Testis (tissue), 2 donors: ENCODE measurements at regions not wholly inside any gene's neighbourhood (a gene's known extent, or its start where the extent isn't known, plus 50 kb on each side); places are given as distances from the start of the nearest gene placed in this dataset.
"Not testable (repeated sequence)": the region's sequence is repeated elsewhere in the genome, so short reads cannot be mapped to it uniquely, and the experiment has no call there.

ENCODE experiments used
- DNase-seq: peaks from one replicate; pipeline ENCODE4 v3.0.0-alpha.2; 2019
- H3K27ac ChIP-seq, 2 donors: fragments of 200-600 bp; sonication (generic); one replicate each; pipeline ENCODE4 v1.5.1; 2019
- H3K27me3 ChIP-seq: fragments of 200-600 bp; sonication (generic); one replicate; pipeline ENCODE4 v1.5.1; 2019
- H3K36me3 ChIP-seq: fragments of 200-600 bp; sonication (generic); one replicate; pipeline ENCODE4 v1.5.1; 2017; ENCODE audit warnings: low read depth; ENCODE audit errors: missing control alignments
- H3K4me1 ChIP-seq: fragments of 200-600 bp; sonication (generic); one replicate; pipeline ENCODE4 v1.5.1; 2019
- H3K4me3 ChIP-seq, 2 donors: fragments of 200-600 bp; sonication (generic); one replicate each; pipeline ENCODE4 v1.5.1; 2017 to 2019
- H3K9me3 ChIP-seq: fragments of 200-600 bp; sonication (generic); one replicate; pipeline ENCODE4 v1.5.1; 2017
- POLR2A ChIP-seq: fragments of 450-650 bp; IDR thresholded peaks from one replicate; pipeline ENCODE4 v1.6.1; 2017; ENCODE audit warnings: antibody characterized with exemption, mild to moderate bottlenecking, moderate library complexity
- WGBS, 2 donors: methylation state at CpG; one replicate each; pipeline ENCODE4 v1.1.5; 2018; 5-methylcytosine and 5-hydroxymethylcytosine counted together
- intact Hi-C: fragments of 100-400 bp; cut with DNase I; formaldehyde crosslinking; loops from one replicate; pipeline ENCODE4 v1.15.1; 2023; ENCODE audit warnings: low total_unique reads
- TF ChIP-seq, protein P1 (sequence below), 3 experiments: fragments of 450-650 bp in 2 of 3; fragments of 200-600 bp in 1 of 3; sonication (generic) in 1 of 3; IDR thresholded peaks; one replicate each; pipeline ENCODE4 v1.5.1; 2016 to 2019; ENCODE audit warnings: antibody characterized with exemption in 3 of 3, mild to moderate bottlenecking in 2 of 3, moderate library complexity in 1 of 3

DNA sequence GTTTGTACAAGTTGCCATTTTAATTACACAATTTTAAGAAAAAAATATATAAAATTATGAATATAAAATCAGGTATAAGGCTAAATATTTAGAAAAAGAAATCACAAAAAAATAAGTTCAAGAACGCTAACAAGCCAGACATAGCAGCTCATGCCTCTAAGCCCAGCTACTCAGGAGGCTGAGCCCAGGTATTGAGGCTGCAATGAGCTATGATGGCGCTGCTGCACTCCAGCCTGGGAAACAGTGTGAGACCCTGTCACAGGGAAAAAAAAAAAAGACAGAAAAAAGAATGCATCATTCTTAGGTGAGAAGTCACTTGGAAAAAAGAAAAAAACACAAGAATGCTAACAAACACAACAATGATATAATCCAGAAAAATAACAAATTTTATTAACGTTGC is 112.3 kb upstream of the PRDX6 start:
- 81 to 86% methylated on average over 3 of the region's 3 CpGs for WGBS, 2 donors
- Histone ChIP-seq H3K4me3 (no peak overlapping the region), H3K27ac (no peak overlapping the region), H3K4me1 (no peaks in the 10 kb centered on the region), H3K36me3 (no peaks in the 10 kb centered on the region), H3K9me3 (no peaks in the 10 kb centered on the region), H3K27me3 (no peaks in the 10 kb centered on the region)
- TF ChIP-seq, protein P1, sequence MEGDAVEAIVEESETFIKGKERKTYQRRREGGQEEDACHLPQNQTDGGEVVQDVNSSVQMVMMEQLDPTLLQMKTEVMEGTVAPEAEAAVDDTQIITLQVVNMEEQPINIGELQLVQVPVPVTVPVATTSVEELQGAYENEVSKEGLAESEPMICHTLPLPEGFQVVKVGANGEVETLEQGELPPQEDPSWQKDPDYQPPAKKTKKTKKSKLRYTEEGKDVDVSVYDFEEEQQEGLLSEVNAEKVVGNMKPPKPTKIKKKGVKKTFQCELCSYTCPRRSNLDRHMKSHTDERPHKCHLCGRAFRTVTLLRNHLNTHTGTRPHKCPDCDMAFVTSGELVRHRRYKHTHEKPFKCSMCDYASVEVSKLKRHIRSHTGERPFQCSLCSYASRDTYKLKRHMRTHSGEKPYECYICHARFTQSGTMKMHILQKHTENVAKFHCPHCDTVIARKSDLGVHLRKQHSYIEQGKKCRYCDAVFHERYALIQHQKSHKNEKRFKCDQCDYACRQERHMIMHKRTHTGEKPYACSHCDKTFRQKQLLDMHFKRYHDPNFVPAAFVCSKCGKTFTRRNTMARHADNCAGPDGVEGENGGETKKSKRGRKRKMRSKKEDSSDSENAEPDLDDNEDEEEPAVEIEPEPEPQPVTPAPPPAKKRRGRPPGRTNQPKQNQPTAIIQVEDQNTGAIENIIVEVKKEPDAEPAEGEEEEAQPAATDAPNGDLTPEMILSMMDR (IDR thresholded peaks at IDR 0.05): no peak
- no peak for TF ChIP-seq POLR2A
- intact Hi-C loops: no loop called here
- DNase-seq: no peak

DNA sequence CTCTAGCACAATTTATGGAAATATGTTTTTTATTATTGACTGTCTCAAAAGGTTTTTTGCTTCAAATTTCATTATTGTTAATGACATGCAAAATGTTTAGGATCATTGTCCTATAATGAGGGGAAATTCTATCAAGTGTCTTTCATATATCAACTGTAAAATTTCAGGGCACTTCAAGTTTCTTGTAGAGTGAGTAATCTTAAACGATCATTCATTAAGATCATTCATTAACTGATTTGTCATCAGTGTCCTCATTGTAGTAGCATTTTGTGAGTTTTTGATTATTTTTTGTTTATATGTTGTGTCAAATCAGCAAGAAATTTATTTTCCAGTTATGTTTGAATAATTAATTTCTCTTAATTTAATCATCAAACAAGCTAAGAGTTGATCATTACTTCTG is 111.8 kb upstream of the PRDX6 start:
- Histone ChIP-seq H3K27ac (no peak overlapping the region), H3K36me3 (no peaks in the 10 kb centered on the region), H3K4me3 (no peak overlapping the region), H3K4me1 (no peaks in the 10 kb centered on the region), H3K9me3 (no peaks in the 10 kb centered on the region), H3K27me3 (no peaks in the 10 kb centered on the region)
- 92 to 93% methylated on average over 1 of the region's 1 CpG for WGBS, 2 donors
- intact Hi-C loops: no loop called here
- DNase-seq: no peak
- TF ChIP-seq POLR2A: no peak
- TF ChIP-seq, protein P1 (IDR thresholded peaks at IDR 0.05): no peak

DNA sequence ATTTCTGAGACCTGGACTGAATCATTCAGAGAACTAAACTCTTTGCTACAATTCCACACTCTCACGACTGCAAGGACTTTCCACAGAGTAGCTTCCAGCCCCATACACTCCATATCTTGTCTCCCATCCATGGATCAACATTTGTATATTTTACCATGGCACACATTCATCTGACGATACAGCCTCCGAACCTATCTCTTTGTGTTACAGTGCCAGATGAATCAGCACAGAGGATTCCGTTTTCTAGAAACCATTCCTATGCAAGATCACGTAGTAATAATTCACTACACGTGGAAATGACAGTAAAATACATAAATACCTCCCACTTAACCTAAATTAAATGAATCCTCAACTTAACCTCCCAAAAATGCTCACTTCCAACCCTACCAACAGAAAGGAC is 110.0 kb upstream of the PRDX6 start:
- intact Hi-C loops: no loop called here
- Histone ChIP-seq H3K4me3 (no peak overlapping the region), H3K27ac (no peak overlapping the region), H3K36me3 (no peaks in the 10 kb centered on the region), H3K4me1 (no peaks in the 10 kb centered on the region), H3K27me3 (no peaks in the 10 kb centered on the region), H3K9me3 (no peaks in the 10 kb centered on the region)
- no peak for TF ChIP-seq POLR2A
- TF ChIP-seq, protein P1 (IDR thresholded peaks at IDR 0.05): no peak
- DNase-seq: no peak
- 82% methylated on average over 6 of the region's 6 CpGs for WGBS, 2 donors

DNA sequence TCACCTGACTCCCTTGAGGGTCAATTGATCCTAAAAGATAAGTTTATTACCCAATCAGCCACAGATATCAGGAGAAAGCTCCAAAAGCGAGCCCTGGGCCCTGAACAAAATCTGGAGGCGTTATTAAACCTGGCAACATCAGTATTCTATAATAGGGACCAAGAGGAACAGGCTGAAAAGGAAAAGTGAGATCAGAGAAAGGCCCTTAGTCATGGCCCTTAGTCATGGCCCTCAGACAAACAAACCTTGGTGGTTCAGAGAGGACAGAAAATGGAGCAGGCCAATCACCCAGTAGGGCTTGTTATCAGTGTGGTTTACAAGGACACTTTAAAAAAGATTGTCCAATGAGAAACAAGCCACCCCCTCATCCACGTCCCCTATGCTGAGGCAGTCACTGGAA is 106.5 kb upstream of the PRDX6 start:
- DNase-seq, H3K36me3 ChIP-seq, intact Hi-C loops, H3K27me3 ChIP-seq, H3K4me1 ChIP-seq, H3K27ac ChIP-seq, H3K4me3 ChIP-seq, H3K9me3 ChIP-seq: not testable (repeated sequence)
- 90 to 94% methylated on average over 3 of the region's 3 CpGs for WGBS, 2 donors

DNA sequence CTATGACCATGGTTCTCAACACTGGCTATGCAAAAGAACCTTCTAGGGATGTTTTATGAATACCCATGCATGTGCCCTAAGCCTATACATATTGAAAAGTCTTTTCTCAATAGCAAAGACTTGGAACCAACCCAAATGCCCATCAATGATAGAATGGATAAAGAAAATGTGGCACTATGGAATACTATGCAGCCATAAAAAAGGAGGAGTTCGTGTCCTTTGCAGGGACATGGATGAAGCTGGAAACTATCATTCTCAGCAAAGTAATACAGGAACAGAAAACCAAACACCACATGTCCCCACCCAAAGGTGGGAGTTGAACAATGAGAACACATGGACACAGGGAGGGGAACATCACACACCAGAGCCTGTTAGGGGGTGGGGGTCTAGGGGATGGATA is 101.1 kb upstream of the PRDX6 start:
- 85 to 92% methylated on average over 1 of the region's 1 CpG for WGBS, 2 donors
- intact Hi-C loops, H3K36me3 ChIP-seq, H3K4me3 ChIP-seq, H3K27me3 ChIP-seq, DNase-seq, H3K9me3 ChIP-seq, H3K27ac ChIP-seq, H3K4me1 ChIP-seq: not testable (repeated sequence)

DNA sequence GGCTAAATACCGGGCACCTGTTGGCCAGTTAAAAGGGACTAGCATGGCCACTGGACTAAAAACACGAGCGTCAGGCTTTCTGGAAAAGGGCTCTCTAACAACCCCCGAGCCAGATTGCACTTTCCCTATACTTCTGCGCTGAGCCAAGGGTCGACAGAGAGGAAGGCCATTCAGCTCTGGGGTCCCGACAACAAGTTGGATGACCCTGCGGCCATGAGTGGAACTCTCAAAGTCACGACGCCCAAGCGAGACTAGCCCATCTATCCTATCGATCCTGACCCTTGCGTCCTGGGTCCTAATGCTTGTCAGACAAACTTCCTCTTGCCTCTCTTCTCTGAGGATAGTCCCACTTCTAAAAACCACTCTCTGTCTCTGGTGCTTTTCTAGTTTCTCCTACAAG is 99.9 kb upstream of the PRDX6 start:
- no peak for TF ChIP-seq POLR2A
- TF ChIP-seq, protein P1 (IDR thresholded peaks at IDR 0.05): no peak
- 91 to 95% methylated on average over 13 of the region's 13 CpGs for WGBS, 2 donors
- Histone ChIP-seq H3K9me3 (no peaks in the 10 kb centered on the region), H3K36me3 (no peaks in the 10 kb centered on the region), H3K4me3 (no peak overlapping the region), H3K27me3 (no peaks in the 10 kb centered on the region), H3K27ac (no peak overlapping the region), H3K4me1 (no peaks in the 10 kb centered on the region)
- no peak for DNase-seq
- intact Hi-C loops: no loop called here
